ENCODE measurements at regions not wholly inside any gene's neighbourhood (a gene's known extent, or its start where the extent isn't known, plus 50 kb on each side); places are given as distances from the start of the nearest gene placed in this dataset.

DNA sequence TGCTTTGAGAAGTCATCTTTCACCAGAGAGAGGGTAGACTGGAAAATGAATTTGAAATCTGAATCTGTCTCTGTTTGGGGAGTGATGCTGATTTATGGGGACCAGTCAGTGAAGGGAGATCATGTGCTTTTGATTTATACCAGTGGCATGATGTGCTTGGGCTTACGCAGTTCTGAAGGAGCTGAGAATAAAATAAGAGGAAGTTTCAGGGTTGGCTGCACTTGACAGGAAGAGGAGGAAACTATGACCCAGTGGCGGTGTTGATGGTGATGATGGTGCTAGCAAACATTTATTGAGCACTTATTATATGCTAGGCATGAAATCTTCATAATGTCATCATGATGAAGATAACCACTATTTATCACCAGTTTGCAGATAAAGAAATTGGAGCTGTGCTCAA, 136.4 kb upstream of the GLRA1 start:
- no peak for DNase-seq
- no peak overlapping the region for H3K4me3 ChIP-seq
- H3K4me1 ChIP-seq, result no peaks in the 10 kb centered on the region
- WGBS, 2 donors, result 45 to 76% methylated on average over 2 of the region's 2 CpGs
- H3K36me3 ChIP-seq, result no peaks in the 10 kb centered on the region
- H3K27ac ChIP-seq, result no peak overlapping the region
- no peaks in the 10 kb centered on the region for H3K27me3 ChIP-seq
- TF ChIP-seq, protein P1, sequence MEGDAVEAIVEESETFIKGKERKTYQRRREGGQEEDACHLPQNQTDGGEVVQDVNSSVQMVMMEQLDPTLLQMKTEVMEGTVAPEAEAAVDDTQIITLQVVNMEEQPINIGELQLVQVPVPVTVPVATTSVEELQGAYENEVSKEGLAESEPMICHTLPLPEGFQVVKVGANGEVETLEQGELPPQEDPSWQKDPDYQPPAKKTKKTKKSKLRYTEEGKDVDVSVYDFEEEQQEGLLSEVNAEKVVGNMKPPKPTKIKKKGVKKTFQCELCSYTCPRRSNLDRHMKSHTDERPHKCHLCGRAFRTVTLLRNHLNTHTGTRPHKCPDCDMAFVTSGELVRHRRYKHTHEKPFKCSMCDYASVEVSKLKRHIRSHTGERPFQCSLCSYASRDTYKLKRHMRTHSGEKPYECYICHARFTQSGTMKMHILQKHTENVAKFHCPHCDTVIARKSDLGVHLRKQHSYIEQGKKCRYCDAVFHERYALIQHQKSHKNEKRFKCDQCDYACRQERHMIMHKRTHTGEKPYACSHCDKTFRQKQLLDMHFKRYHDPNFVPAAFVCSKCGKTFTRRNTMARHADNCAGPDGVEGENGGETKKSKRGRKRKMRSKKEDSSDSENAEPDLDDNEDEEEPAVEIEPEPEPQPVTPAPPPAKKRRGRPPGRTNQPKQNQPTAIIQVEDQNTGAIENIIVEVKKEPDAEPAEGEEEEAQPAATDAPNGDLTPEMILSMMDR (IDR thresholded peaks at IDR 0.05), result no peak
- TF ChIP-seq POLR2A (IDR thresholded peaks at IDR 0.05), result no peak
- intact Hi-C loops (cut with DNase I), result no loop called here
- H3K9me3 ChIP-seq, result no peaks in the 10 kb centered on the region

DNA sequence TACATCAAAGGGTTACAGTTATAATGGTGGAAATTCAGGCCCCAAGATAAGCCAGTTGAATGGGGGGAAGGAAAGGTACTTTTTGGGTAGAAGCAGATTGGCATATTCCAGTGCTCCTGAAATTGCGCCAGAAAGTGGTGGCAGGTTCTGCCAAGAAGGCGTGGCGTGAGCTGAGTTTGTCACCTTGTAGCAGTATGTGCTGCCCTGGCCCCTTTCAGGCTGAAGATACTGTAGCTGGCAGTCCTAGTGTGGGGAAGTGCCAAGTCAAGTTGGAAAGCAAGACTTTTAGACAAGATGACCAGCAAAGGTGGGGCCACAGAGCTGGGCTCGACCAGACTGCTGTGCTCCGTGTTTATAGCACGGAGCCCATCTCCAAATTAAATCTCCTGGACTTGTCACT, 133.6 kb upstream of the GLRA1 start:
- Histone ChIP-seq H3K36me3 (no peaks in the 10 kb centered on the region), H3K27ac (no peak overlapping the region), H3K27me3 (no peaks in the 10 kb centered on the region), H3K4me1 (no peaks in the 10 kb centered on the region), H3K9me3 (no peaks in the 10 kb centered on the region), H3K4me3 (no peak overlapping the region)
- TF ChIP-seq, protein P1 (IDR thresholded peaks at IDR 0.05), result no peak
- no peak for TF ChIP-seq POLR2A (IDR thresholded peaks at IDR 0.05)
- no peak for DNase-seq
- intact Hi-C loops (cut with DNase I), result no loop called here
- 80 to 93% methylated on average over 6 of the region's 6 CpGs for WGBS, 2 donors

DNA sequence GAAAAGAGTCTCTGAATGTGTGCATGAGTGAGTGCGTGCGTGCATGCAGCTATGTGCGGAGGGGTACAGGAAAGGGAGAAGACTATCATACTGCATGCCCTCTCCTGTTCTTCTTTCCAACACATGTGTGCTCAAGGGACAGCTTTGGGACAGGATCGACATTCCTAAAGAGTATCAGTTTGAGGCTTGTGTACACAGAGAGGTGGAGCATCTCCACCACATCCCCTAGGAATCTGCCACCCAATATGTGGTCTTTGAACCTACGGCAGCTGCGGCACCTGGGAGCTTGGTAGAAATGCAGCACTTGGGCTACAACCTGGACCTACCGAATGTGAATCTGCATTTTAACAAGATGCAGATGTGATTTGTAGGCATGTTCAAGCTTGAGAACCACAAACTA, 132.3 kb upstream of the GLRA1 start:
- Histone ChIP-seq H3K27ac (no peak overlapping the region), H3K36me3 (no peaks in the 10 kb centered on the region), H3K4me1 (no peaks in the 10 kb centered on the region), H3K4me3 (no peak overlapping the region), H3K27me3 (no peaks in the 10 kb centered on the region), H3K9me3 (no peaks in the 10 kb centered on the region)
- 66 to 88% methylated on average over 5 to 6 of the region's 7 CpGs for WGBS, 2 donors
- no peak for DNase-seq
- TF ChIP-seq POLR2A (IDR thresholded peaks at IDR 0.05), result no peak
- TF ChIP-seq, protein P1 (IDR thresholded peaks at IDR 0.05), result no peak
- intact Hi-C loops (cut with DNase I), result no loop called here

DNA sequence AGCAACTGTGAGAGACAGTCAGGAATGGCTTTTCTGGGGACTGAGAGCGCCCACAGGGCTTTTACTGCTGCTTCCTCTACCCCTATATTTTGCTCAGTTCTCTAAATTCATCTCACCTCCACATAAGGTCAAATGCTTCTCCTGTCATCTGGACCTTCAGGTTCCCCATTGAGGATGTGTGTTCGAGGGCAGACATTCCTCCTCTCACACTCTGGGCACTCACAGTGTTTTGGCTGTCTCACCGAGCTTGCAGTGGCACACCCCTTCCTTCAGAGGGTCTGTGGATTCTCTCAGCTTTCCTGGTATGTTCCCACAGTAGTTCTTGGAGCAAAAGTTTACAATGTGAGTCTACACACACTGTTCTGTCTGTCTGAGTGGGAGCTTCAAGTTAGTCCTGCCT, 127.8 kb upstream of the GLRA1 start:
- TF ChIP-seq POLR2A (IDR thresholded peaks at IDR 0.05), result no peak
- TF ChIP-seq, protein P1 (IDR thresholded peaks at IDR 0.05), result no peak
- H3K4me3 ChIP-seq, result no peak overlapping the region
- WGBS, 2 donors, result 44 to 51% methylated on average over 3 of the region's 3 CpGs
- no peaks in the 10 kb centered on the region for H3K9me3 ChIP-seq
- H3K4me1 ChIP-seq, result no peaks in the 10 kb centered on the region
- H3K27me3 ChIP-seq, result no peaks in the 10 kb centered on the region
- intact Hi-C loops (cut with DNase I), result no loop called here
- H3K36me3 ChIP-seq, result no peaks in the 10 kb centered on the region
- H3K27ac ChIP-seq, result no peak overlapping the region
- no peak for DNase-seq

DNA sequence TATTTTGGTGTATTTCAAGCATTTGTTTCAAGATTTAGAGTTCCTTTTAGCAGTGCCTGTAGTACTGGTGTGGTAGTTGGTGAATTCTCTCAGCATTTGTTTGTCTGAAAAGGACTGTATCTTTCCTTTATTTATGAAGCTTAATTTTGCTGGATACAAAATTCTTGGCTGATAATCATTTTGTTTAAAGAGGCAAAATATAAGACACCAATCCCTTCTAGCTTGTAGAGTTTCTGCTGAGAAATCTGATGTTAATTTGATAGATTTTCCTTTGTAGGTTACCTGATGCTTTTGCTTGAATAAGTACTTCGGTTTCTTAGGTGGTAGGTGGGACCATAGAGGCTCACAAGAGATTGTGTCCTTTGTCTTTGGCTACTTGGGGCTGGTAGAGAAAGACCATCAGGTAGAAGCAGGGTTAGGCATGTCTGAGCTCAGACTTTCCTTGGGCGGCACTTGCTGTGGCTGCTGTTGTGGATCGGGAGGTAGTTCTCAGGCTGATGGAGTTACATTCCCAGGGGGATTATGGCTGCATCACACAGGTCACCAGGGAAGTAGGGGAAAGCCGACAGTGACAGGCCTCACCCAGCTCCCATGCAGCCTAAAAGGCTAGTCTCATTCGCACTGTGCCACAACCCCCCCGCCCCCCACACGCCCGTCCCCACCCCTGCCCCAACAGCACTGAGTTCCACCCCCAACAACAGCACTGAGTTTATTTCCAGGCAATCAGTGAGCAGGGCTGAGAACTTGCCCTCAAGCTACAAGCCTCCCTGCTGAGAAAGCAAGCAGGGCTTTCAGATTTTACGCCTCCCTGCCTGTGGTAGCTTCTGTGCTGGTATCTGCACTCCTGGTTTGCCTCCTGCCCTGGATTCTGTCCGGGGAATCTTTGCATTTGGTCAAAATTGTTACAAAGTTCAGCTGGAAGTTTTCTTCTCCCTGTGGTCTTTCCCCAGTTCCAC, 127.1 kb upstream of the GLRA1 start:
- WGBS, 2 donors, result 39 to 52% methylated on average over 3 to 7 of the region's 10 CpGs
- Histone ChIP-seq H3K9me3 (no peaks in the 10 kb centered on the region), H3K27ac (no peak overlapping the region), H3K4me3 (no peak overlapping the region), H3K4me1 (no peaks in the 10 kb centered on the region), H3K36me3 (no peaks in the 10 kb centered on the region), H3K27me3 (no peaks in the 10 kb centered on the region)
- intact Hi-C loops (cut with DNase I), result no loop called here
- TF ChIP-seq, protein P1 (IDR thresholded peaks at IDR 0.05), result no peak
- no peak for TF ChIP-seq POLR2A (IDR thresholded peaks at IDR 0.05)
- DNase-seq, result no peak

Measured in esophagus squamous epithelium (tissue), 5 donors.